ENCODE measurements at regions not wholly inside any gene's neighbourhood (a gene's known extent, or its start where the extent isn't known, plus 50 kb on each side); places are given as distances from the start of the nearest gene placed in this dataset.
"Not testable (repeated sequence)": the region's sequence is repeated elsewhere in the genome, so short reads cannot be mapped to it uniquely, and the experiment has no call there.

DNA sequence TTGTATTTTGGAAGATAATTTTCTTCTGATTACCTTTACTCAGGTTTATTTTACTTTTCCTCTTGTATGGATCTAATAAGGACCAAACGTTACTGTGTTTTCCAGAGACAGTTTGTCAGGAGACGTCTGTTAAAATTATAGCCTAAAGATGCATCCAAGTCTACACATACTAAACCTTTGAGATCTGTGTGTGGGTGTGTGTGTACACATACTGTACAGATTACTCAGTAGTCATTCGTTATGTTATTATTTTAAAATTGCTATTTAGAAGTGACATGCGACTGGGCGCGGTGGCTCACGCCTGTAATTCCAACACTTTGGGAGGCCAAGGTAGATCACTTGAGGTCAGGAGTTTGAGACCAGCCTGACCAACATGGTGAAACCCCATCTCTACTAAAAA, 51.6 kb upstream of the CNTLN start:
- no peak for DNase-seq (ENCODE audit: low read depth, low spot score)
- in situ Hi-C loops (cut with HindIII; ENCODE audit: low pct_unique_long_range_greater_than_20kb, low sequenced_read_pairs): no loop called here

DNA sequence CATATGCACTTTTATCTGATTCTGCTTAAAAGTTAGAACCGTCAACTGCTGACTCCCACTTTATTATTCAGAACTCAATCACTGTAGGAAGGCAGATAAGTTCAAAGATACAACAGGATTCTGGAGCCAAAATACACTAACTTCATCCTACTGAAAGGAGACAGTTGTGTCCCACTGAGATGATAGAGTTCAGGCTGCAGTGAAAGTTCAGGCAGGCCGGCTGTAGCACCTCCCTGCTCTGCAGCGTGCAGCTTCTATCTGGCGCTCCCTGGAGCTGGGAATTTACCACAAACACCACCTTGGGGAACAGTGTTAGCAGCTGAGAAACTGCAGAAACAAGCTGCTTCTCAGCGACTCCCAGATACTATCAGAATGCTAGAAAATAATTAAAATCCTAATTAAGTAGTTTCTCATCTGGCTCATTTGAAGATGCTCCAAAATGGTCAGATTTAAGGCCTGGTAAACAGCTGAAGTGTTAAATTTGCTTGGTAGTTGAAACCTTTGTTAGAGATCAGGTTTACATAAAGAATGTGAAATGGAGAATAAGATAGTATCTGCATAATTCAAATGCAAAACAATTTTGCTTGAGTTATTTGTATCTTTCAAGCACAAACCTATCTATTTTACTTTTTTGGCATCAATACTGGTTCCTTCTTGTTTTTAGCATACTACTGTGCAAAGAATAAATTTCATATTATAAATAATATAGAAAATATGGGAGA, 52.3 kb upstream of the CNTLN start:
- in situ Hi-C loops (cut with HindIII; ENCODE audit: low pct_unique_long_range_greater_than_20kb, low sequenced_read_pairs): no loop called here
- no peak for DNase-seq (ENCODE audit: low read depth, low spot score)

DNA sequence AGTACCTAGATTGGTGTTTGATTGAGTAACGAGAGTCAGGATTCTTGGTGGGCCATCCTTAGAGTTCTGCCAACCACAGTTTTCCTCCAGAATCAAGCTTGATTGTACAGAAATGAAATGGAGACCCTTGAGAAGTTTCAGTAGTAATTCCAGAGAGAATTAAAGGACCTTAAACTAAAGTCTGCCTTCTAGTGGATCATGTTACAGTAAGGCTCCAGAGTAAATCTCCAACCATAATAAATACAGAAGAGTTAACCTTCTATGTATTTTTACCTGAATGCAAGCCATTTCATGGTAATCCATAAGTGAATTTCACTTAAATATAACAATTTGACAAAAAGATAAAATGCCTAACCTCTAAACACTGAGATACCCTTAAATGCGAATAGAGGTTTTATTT, 53.0 kb upstream of the CNTLN start:
- in situ Hi-C loops (cut with HindIII; ENCODE audit: low pct_unique_long_range_greater_than_20kb, low sequenced_read_pairs): no loop called here
- DNase-seq (ENCODE audit: low read depth, low spot score): no peak

DNA sequence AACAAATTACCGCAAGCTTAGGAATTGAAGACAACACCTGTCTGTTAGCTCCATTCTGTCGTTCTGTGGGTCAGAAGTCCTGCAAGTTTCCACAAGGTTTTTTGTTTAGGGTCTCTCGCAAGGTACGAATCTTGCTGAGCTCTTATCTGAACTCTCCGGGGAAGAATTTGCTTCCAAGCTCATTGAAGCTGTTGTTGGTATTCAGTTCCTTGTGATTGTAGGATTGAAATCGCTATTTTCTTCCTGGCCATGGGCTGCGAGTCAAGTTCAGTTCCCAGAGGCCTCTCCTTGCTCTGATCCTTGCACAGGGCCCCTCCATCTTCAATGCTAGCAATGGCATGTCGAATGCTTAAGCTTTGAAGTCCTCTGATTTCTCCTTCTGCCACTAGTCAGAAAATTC, 53.5 kb upstream of the CNTLN start:
- DNase-seq (ENCODE audit: low read depth, low spot score): no peak
- in situ Hi-C loops (cut with HindIII; ENCODE audit: low pct_unique_long_range_greater_than_20kb, low sequenced_read_pairs): no loop called here

DNA sequence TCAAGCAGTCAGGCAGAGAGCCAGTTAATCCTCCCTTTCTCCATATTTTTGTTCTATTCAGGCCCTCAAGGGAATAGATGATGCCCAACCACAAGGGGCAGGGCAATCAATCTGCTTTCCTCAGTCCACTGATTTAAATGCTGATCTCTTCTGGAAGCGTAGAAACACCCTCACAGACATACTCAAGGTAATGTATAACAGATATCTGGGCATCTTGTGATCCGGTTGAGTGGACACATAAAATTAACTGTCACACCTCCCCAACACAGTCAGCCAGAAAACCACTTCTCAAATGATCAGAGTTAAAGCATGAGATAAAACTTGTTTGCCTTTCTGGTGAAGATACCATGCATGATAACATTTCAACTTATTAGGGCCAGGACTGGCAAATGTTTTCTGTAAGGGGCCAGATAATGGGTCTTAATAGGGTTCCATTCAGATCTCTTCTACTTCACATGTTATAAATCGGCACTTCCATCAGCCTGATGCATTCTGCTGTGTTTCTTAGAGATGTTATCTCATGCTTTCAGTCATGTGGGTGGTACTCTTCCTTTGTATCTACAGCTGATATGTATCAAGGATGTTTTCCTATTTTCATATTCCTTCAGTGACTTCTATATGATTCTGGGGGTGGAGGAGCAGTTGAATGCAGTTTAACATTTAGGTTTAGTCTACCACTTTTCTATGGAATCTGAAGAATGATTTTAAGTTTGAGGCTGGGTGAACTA, 58.9 kb upstream of the CNTLN start:
- DNase-seq (ENCODE audit: low read depth, low spot score): no peak
- in situ Hi-C loops (cut with HindIII; ENCODE audit: low pct_unique_long_range_greater_than_20kb, low sequenced_read_pairs): no loop called here

DNA sequence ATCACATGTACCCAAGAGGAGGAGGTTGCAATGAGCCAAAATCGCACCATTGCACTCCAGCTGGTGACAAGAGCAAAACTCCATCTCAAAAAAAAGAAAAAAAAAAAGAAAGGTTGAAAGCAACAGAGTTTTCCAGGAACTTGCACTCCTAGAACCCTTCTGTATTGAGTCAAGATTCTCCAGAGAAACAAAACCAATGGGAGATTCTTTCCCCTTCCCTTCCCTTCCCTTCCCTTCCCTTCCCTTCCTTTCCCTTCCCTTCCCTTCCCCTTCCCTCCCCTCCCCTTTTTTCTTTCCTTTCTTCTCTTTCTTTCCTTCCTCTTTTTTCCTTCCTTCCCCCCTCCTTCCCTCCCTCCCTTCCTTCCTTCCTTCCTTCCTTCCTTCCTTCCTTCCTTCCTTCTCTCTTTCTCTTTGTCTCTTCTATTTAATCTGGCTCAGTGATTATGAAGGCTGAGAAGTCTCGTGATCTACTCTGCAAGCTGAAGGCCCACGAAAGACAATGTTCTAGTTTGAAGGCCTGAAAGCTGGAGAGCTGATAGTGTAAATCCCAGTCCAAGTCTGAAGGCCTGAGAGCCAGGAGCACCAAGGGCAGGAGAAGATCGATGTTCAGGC, 59.6 kb upstream of the CNTLN start:
- DNase-seq (ENCODE audit: low read depth, low spot score): no peak
- in situ Hi-C loops (cut with HindIII; ENCODE audit: low pct_unique_long_range_greater_than_20kb, low sequenced_read_pairs): no loop called here

DNA sequence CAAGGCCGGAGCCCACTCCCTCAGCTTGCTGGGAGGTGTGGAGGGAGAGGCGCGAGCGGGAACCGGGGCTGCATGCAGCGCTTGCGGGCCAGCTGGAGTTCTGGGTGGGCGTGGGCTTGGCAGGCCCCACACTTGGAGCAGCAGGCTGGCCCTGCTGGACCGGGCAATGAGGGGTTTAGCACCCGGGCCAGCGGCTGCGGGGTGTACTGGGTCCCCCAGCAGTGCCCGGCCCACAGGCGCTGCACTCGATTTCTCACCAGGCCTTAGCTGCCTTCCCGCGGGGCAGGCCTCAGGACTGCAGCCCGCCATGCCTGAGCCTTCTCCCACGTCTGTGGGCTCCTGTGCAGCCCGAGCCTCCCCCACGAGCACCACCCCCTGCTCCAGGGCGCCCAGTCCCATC, 62.3 kb upstream of the CNTLN start:
- in situ Hi-C loops (cut with HindIII; ENCODE audit: low pct_unique_long_range_greater_than_20kb, low sequenced_read_pairs); DNase-seq (ENCODE audit: low read depth, low spot score): not testable (repeated sequence)

DNA sequence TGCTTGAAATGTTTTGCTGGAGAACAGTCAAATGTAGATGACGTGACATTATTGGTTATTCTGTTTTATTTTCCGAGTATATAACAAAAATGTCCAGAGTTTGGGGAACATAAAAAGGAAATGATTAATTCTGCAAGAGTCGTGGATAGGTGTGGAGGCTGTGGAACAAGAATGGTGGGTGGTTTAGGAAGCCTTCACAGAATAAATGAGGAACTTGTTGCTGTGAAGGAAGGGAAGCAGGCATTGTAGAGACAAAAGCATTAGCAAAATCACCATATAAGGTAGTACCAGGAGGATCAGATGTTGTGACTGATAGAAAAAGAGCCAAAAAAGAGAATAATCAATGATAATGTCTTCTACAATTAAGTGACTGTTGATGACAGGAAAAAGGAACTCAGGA, 66.2 kb upstream of the CNTLN start:
- no peak for DNase-seq (ENCODE audit: low read depth, low spot score)
- in situ Hi-C loops (cut with HindIII; ENCODE audit: low pct_unique_long_range_greater_than_20kb, low sequenced_read_pairs): no loop called here

DNA sequence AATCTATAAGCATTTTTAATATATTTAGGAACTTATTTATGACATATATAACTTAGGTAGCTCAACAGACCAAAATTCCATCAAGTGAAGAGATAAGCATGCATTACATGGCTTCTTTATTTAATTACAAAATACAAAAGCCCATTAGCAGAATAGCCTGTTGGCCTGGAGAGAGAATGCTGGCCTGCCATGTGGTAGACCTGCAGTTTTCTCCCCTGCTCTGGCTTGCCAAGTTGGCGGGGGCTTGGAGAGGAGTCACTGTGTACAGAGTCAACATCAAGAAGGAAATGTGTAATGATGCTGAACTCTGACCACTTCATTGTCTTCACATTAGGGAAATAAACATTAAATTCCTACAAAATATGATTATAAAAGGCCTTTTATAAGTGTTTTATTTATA, 69.8 kb upstream of the CNTLN start:
- DNase-seq (ENCODE audit: low read depth, low spot score): no peak

DNA sequence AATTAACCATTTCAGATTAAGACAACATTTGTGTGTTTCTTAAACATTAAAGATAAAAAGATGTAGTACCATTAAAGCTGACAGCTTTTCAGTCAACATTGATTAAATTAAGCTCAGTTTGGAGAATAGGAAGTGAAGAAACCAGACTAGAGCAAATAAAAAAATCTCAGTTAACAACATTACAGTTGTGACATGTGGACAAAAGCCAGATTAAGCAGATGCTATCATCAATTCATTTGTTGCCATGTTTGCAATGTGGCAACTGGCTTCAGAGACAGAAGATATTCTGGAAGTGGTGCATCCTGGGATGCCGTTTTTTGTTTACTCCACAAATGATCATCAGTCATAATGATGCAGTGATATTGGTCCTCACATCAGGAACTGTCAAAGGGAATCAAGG, 70.3 kb upstream of the CNTLN start:
- DNase-seq (ENCODE audit: low read depth, low spot score): no peak
- in situ Hi-C loops (cut with HindIII; ENCODE audit: low pct_unique_long_range_greater_than_20kb, low sequenced_read_pairs): no loop called here

More for the DNA sequence above, 69.8 kb upstream of the CNTLN start:
- in situ Hi-C loops (cut with HindIII; ENCODE audit: low pct_unique_long_range_greater_than_20kb, low sequenced_read_pairs): no loop called here

DNA sequence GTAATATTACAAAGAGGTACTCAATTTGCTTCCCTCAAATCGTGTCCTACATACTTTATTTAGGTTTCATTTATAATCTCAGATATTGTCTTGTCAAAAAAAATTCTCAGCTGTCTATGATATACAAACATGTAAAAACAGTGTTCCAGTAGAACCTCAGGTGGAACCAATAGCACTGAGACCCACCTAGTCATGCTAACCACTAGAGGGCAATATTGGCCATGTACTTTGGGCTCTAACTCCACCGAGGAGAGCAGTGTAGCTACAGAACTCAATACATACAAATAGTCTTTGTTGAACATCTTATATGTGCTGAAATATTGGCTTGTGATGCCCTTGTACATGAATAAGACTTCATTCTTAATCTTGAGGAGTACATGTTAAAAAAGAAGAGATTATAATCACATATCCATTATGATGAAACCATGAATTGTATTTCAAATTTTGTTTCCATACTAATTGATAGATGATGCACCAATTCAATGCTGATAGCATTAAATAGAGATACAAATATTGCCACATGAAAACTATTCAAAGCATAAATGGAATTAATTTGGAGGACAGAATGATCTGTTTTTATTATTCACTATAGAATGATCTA, 71.2 kb upstream of the CNTLN start:
- peak; percentile 81 for DNase-seq (ENCODE audit: low read depth, low spot score)
- in situ Hi-C loops (cut with HindIII; ENCODE audit: low pct_unique_long_range_greater_than_20kb, low sequenced_read_pairs): no loop called here

DNA sequence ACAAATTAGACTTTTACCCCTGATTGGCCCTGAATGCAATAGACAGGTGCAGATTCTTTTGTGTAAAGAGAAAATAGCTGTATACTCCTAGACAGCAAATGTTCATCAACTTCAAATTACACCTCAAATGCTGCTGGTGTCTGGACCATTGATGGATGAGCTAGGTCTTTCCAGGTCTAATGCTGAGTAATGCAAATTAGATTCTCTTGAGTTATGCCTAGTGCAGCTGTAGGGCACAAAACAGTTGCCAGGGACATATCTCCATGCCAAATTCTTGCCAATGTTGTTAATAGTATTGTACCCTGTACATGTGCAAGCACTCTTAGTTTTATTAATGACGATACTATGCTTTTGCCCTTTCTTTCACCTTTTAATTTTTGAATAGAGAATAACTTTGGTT, 72.3 kb upstream of the CNTLN start:
- in situ Hi-C loops (cut with HindIII; ENCODE audit: low pct_unique_long_range_greater_than_20kb, low sequenced_read_pairs): no loop called here
- no peak for DNase-seq (ENCODE audit: low read depth, low spot score)

DNA sequence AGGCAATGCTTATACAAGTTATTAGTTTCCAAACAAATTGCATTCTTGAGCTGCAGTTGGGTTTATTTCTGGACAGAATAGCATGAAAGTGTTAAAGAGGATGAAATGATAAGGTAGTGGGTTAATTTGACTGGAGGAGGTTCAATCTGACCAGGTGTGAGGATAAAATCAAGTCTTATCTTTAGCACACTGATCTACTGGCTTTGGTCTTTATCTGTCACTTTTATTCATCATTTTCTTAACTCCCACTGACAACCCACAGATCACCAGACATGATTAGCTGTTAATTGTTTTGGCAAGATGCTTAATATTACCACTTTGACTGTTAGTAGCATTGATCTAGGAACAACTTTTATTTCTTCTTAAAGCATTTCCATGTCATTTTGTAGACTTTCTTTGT, 74.4 kb upstream of the CNTLN start:
- no peak for DNase-seq (ENCODE audit: low read depth, low spot score)
- in situ Hi-C loops (cut with HindIII; ENCODE audit: low pct_unique_long_range_greater_than_20kb, low sequenced_read_pairs): no loop called here

DNA sequence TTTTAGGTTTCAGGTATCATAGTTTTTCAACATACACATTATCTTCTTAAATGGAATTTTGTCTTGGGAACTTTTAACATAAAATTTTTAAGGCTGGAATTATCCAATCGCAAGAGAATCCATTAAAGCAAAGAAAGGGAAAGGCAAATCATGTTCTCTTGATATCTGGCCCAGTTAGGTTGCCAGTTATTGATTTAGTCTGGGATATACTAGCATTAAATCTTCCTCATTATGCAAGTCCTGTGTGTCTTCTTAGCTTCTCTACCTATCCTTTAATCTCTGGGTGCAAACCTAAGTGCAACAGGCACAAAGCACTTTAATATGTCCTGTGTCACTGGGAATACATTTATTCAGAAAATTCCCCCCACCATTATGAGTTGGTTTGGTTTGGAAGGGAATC, 75.4 kb upstream of the CNTLN start:
- no peak for DNase-seq (ENCODE audit: low read depth, low spot score)
- in situ Hi-C loops (cut with HindIII; ENCODE audit: low pct_unique_long_range_greater_than_20kb, low sequenced_read_pairs): no loop called here

DNA sequence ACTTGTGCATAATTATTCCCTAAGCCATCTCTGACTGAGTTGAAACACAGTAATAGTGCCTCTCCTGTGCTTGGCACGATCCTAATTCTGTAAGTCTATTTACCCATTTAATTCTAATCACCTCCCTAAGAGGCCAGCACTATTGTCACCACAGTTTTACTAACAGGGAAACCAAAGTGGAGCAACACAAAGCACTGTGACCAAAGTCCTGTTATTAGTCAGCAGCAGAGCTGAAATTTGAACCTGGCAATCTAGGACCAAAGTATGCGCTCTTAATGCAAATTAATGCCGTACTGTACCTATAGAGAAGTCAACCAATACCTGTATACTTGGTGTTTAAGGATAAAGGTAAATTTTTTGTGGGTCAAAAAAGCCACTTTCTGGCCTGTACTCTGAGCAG, 77.1 kb upstream of the CNTLN start:
- DNase-seq (ENCODE audit: low read depth, low spot score): no peak
- in situ Hi-C loops (cut with HindIII; ENCODE audit: low pct_unique_long_range_greater_than_20kb, low sequenced_read_pairs): no loop called here

DNA sequence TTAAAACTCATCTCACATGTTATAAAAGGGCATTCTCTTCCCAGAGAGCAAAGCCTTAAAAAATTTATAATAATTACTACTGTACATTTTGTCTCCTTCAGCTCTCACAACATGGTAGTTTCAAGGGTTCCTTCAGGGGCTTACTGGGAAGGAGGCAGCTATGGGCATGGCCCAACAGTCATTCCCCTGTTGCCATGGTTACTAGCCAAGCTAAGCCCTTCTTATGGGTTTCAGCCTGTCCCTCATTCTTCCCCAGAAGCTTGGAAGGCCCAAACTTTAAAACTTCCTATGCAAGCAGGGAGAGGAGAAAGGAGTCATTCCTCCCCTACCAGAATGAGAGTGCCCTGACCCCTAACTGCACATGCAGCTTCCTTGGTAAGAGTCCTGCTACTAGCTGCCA, 82.2 kb upstream of the CNTLN start:
- in situ Hi-C loops (cut with HindIII; ENCODE audit: low pct_unique_long_range_greater_than_20kb, low sequenced_read_pairs): no loop called here
- DNase-seq (ENCODE audit: low read depth, low spot score): peak; percentile 11

DNA sequence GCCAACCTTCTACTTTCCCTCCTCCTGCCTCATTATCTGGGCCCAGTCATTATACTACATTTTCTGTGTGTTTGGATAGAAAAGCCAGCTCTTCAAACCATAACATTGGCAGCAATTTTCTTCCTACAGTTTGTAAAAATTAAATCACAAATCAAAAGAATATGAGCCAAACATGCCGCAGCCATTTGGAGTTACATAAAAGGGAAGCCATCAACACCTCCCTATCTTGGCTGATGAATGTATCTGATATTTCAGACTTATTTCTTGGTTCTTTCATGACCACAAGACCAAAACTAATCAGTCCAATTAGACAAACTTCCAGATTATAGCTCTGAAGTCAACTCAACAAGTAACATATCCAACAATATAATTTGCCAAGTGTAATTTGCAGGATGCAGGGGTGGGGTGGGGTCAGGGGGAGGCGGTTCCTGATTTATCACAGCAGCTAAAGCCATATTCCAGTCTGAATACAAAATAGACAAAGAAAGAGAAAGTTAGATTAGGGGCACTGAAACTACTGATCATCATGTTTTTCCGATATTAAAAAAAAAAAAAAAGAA, 89.4 kb upstream of the CNTLN start:
- in situ Hi-C loops (cut with HindIII; ENCODE audit: low pct_unique_long_range_greater_than_20kb, low sequenced_read_pairs): no loop called here
- no peak for DNase-seq (ENCODE audit: low read depth, low spot score)

DNA sequence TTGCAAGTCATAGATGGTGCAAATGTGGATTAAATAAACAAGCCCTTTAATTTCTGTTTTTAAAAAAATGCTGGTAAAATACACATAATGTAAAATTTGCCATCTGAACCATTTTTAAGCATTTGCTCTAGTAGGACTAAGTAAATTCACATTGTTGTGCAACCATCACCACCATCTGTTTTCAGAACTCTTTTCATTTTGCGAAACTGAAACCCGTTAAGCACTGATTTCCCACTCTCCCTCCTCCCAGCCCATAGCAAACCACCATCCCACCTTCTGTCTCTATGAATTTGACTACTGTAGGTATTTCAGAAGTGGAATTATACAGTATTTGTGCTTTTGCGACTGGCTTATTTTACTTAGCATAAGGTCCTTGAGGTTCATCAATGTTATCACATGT, 103.3 kb upstream of the CNTLN start:
- no peak for DNase-seq (ENCODE audit: low read depth, low spot score)
- in situ Hi-C loops (cut with HindIII; ENCODE audit: low pct_unique_long_range_greater_than_20kb, low sequenced_read_pairs): no loop called here
